Fibroblast of mammary gland (primary cell): ENCODE measurements at regions not wholly inside any gene's neighbourhood (a gene's known extent, or its start where the extent isn't known, plus 50 kb on each side); places are given as distances from the start of the nearest gene placed in this dataset.
"Not testable (repeated sequence)": the region's sequence is repeated elsewhere in the genome, so short reads cannot be mapped to it uniquely, and the experiment has no call there.

Source experiments
- DNase-seq: peaks from one replicate; pipeline ENCODE4 v3.0.0-alpha.2; 2010; ENCODE audit warnings: low read depth
- H3K4me3 ChIP-seq: 2 replicates; pipeline ENCODE4 v1.5.1; 2011; ENCODE audit warnings: low read depth, mild to moderate bottlenecking, low read length, moderate library complexity; ENCODE audit not compliant: control insufficient read depth
- TF ChIP-seq, protein P1 (sequence below): conservative IDR thresholded peaks from 2 replicates; pipeline ENCODE4 v1.5.1; 2011; ENCODE audit warnings: low read depth, low read length, inconsistent platforms; ENCODE audit not compliant: control insufficient read depth, insufficient read depth

DNA sequence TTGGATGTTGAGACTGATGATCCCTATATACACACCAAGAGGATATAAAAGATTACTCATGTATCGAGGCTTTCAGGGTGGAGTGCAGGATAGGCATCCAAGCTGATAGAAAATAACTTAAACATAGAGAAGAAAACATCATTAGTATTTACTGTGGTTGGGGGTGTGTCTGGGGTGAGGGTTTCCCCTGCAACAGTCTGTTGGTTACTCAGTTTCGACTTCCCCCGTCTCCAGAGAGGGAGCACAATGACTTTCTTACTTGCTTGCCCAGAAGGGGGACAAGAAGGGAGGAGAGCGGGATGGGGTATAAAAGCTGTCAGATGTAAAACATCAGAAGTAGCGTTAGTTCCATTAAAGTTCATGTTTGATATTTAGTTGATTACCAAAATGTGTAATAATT lies 717.4 kb upstream of the ZP4 start:
- TF ChIP-seq, protein P1, sequence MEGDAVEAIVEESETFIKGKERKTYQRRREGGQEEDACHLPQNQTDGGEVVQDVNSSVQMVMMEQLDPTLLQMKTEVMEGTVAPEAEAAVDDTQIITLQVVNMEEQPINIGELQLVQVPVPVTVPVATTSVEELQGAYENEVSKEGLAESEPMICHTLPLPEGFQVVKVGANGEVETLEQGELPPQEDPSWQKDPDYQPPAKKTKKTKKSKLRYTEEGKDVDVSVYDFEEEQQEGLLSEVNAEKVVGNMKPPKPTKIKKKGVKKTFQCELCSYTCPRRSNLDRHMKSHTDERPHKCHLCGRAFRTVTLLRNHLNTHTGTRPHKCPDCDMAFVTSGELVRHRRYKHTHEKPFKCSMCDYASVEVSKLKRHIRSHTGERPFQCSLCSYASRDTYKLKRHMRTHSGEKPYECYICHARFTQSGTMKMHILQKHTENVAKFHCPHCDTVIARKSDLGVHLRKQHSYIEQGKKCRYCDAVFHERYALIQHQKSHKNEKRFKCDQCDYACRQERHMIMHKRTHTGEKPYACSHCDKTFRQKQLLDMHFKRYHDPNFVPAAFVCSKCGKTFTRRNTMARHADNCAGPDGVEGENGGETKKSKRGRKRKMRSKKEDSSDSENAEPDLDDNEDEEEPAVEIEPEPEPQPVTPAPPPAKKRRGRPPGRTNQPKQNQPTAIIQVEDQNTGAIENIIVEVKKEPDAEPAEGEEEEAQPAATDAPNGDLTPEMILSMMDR, result no peak
- no peak overlapping the region for H3K4me3 ChIP-seq
- DNase-seq, result no peak

DNA sequence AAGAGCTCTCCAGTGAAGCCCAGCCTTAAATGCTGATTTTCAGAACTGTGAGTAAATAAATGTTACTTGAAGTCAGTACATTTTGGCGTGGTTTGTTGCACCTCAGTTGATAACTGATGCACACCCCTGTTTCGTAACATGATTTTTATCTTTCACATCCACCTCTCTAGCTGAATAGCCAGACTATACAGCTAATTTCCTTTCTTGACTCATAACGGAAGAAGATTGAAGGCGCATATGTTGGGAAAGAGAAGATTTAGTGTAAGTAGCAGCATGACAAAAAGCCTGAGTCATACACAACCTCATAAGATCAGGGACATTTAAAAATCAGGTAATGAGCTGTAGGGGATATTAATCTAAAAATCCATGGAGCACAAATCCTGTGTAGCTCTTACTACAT lies 716.2 kb upstream of the ZP4 start:
- TF ChIP-seq, protein P1, result no peak
- peak; percentile 56 for DNase-seq
- H3K4me3 ChIP-seq, result no peak overlapping the region

DNA sequence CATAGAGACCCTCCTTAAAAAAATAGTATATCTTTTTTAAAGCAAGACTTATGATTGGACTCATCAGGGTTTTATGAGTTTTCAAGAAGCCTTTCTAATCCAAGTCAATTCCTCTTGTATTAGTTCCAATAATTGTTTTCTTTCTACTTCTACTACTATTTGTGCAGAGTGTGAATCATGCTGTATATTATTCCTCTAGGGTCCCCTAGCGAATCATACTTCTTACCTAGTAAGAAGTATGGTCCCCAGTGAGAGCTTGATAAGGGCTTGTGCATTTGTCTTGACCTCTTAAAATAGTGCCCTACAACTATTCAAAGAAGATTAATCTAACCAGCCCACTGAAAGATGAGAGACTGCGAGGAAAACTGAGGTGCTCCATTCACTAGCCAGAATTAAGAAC lies 715.7 kb upstream of the ZP4 start:
- no peak for DNase-seq
- H3K4me3 ChIP-seq, result no peak overlapping the region
- TF ChIP-seq, protein P1, result no peak

DNA sequence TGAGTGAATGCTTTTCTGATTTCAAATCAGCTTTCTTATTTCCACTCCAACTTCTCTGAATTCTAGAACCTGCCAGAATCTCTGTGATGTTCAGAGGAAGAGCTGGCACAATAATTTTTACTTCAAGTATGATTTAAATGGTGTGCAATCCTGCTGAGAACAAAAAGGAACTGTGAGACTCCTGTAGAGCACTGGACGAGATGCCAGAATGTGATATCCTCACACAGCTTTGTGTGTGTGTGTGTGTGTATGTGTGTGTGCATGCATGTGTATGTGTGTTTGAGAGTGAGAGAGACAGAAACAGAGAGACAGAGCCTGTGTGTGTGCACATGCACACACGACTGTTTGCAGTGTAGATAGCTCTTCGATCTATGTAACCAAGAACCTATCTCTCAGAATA lies 713.6 kb upstream of the ZP4 start:
- DNase-seq, result no peak
- TF ChIP-seq, protein P1, result no peak
- no peak overlapping the region for H3K4me3 ChIP-seq

DNA sequence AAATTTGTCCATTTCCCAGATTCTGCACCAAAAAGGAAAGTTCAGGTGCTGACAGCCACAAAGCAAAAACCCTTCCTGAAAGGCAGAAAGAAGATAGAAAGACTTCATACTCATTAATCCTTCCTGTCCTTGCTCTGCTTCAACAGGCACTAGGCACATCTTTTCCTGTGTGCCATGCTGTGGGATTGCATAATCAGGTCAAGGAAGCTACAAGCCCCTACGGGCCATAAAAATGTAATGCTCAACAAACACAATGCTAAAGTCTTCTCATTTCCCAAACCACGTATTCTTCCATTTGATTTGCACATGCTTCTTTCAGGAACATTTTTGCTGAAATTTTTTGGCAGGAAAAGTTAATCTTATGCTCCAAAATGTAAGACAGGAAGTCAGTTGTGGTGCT lies 710.9 kb upstream of the ZP4 start:
- H3K4me3 ChIP-seq, result not testable (repeated sequence)
- DNase-seq, result peak; percentile 16

DNA sequence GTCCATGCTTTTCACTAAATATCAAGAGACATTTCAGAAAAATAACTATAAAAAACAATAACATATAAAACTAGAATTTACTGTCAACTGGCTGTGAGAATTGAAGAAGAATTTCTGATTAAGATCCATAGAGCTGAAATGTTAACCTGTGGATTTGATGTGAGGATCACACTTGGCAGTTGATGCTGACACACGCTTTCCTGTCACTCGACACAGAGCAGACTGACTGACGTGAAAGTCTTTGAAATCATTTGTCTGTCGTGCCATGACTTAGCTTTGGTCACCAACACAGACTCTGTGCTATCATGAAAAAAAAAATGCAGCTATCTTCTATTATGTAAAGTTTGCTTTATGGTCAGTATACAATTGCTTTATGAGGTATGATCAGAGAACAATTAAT lies 706.0 kb upstream of the ZP4 start:
- no peak for DNase-seq
- TF ChIP-seq, protein P1, result no peak
- H3K4me3 ChIP-seq, result no peak overlapping the region

DNA sequence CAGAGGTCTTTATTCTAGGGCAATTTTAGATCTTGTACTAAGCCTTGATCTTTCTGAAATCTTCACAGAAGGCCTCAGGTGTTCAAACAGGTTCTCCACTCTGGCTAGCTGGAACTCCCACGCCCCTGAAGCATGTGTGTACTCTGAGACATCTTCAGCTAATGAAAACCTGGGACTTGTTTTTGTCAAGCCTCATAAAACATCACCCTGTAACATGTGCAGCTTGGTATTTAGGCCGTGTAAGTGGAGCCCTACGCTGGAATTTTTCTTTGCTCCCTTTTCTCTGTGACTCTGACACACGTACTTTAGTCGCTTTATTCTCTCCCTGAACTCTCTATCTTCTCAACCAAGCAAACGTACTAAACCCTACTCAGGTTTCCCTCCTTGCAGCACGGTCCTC lies 701.9 kb upstream of the ZP4 start:
- no peak overlapping the region for H3K4me3 ChIP-seq
- no peak for DNase-seq
- TF ChIP-seq, protein P1, result no peak
